HG02870 (cell line): ENCODE measurements at regions not wholly inside any gene's neighbourhood (a gene's known extent, or its start where the extent isn't known, plus 50 kb on each side); places are given as distances from the start of the nearest gene placed in this dataset.
"Not testable (repeated sequence)": the region's sequence is repeated elsewhere in the genome, so short reads cannot be mapped to it uniquely, and the experiment has no call there.

Experiments used
- ATAC-seq: cut with Tn5 transposase; IDR thresholded peaks from one replicate; pipeline ENCODE4 v1.9.1; 2021; ENCODE audit warnings: mild to moderate bottlenecking, moderate library complexity; ENCODE audit not compliant: unreplicated experiment

GRCh38 chr12:90515199-90516175, 439.5 kb downstream of the CCER1 start:
- peak; percentile 97 for ATAC-seq

GRCh38 chr12:90514325-90514724, 440.7 kb downstream of the CCER1 start:
- no peak for ATAC-seq

GRCh38 chr12:90512518-90512917, 442.5 kb downstream of the CCER1 start:
- ATAC-seq, result no peak

GRCh38 chr12:90510948-90511347, 444.0 kb downstream of the CCER1 start:
- ATAC-seq, result no peak

GRCh38 chr12:90504806-90505205, 450.2 kb downstream of the CCER1 start:
- no peak for ATAC-seq

- ATAC-seq, result no peak
Observed at GRCh38 chr12:90502070-90502469, 452.9 kb downstream of the CCER1 start.

GRCh38 chr12:90501412-90501811, 453.6 kb downstream of the CCER1 start:
- no peak for ATAC-seq

GRCh38 chr12:90499795-90500194, 455.2 kb downstream of the CCER1 start:
- ATAC-seq, result no peak

- ATAC-seq, result no peak
Observed at GRCh38 chr12:90497923-90498545, 456.9 kb downstream of the CCER1 start.

GRCh38 chr12:90490355-90490754, 464.6 kb downstream of the CCER1 start:
- ATAC-seq, result no peak

GRCh38 chr12:90489141-90489540, 465.8 kb downstream of the CCER1 start:
- no peak for ATAC-seq

GRCh38 chr12:90485560-90485959, 469.4 kb downstream of the CCER1 start:
- no peak for ATAC-seq

GRCh38 chr12:90484094-90484493, 470.9 kb downstream of the CCER1 start:
- ATAC-seq, result no peak

- ATAC-seq, result no peak
Observed at GRCh38 chr12:90481748-90482147, 473.2 kb downstream of the CCER1 start.

GRCh38 chr12:90479237-90479636, 475.7 kb downstream of the CCER1 start:
- ATAC-seq, result no peak

GRCh38 chr12:90473831-90474230, 481.1 kb downstream of the CCER1 start:
- ATAC-seq, result no peak

GRCh38 chr12:90460681-90461080, 494.3 kb downstream of the CCER1 start:
- no peak for ATAC-seq

GRCh38 chr12:90456248-90456647, 498.7 kb downstream of the CCER1 start:
- no peak for ATAC-seq

GRCh38 chr12:90455756-90456155, 499.2 kb downstream of the CCER1 start:
- ATAC-seq, result no peak

GRCh38 chr12:90449611-90450010, 505.4 kb downstream of the CCER1 start:
- no peak for ATAC-seq

GRCh38 chr12:90443466-90443865, 511.5 kb downstream of the CCER1 start:
- not testable (repeated sequence) for ATAC-seq

GRCh38 chr12:90441431-90441830, 513.5 kb downstream of the CCER1 start:
- ATAC-seq, result no peak
